GM23248 (cell line): ENCODE measurements at regions not wholly inside any gene's neighbourhood (a gene's known extent, or its start where the extent isn't known, plus 50 kb on each side); places are given as distances from the start of the nearest gene placed in this dataset.

ENCODE experiments used
- DNase-seq: peaks from one replicate; pipeline ENCODE4 v3.0.0-alpha.2; 2015
- H2AFZ ChIP-seq: fragments of 200-600 bp; sonication (generic); 2 replicates; pipeline ENCODE4 v1.6.1; 2016; ENCODE audit warnings: antibody characterized with exemption
- H3F3A ChIP-seq: fragments of 200-600 bp; sonication (generic); 2 replicates; pipeline ENCODE4 v1.6.1; 2016; ENCODE audit warnings: mild to moderate bottlenecking, antibody characterized with exemption, mixed run types; ENCODE audit not compliant: insufficient read depth
- H3K27ac ChIP-seq: fragments of 200-600 bp; sonication (generic); 2 replicates; pipeline ENCODE4 v1.5.1; 2016; ENCODE audit warnings: mild to moderate bottlenecking
- H3K27me3 ChIP-seq: fragments of 200-600 bp; sonication (generic); replicated peaks from 2 replicates; pipeline ENCODE4 v1.6.1; 2016; ENCODE audit warnings: mild to moderate bottlenecking; ENCODE audit not compliant: insufficient read depth
- H3K36me3 ChIP-seq: fragments of 200-600 bp; sonication (generic); 2 replicates; pipeline ENCODE4 v1.6.1; 2016; ENCODE audit warnings: low read depth, mild to moderate bottlenecking
- H3K4me1 ChIP-seq: fragments of 200-600 bp; sonication (generic); 2 replicates; pipeline ENCODE4 v1.6.1; 2016; ENCODE audit warnings: mild to moderate bottlenecking; ENCODE audit not compliant: insufficient read depth
- H3K4me2 ChIP-seq: fragments of 200-600 bp; sonication (generic); one replicate; pipeline ENCODE4 v1.6.1; 2016; ENCODE audit warnings: mild to moderate bottlenecking; ENCODE audit not compliant: unreplicated experiment
- H3K4me3 ChIP-seq: fragments of 200-600 bp; sonication (generic); 2 replicates; pipeline ENCODE4 v1.5.1; 2016; ENCODE audit warnings: mild to moderate bottlenecking
- H3K79me2 ChIP-seq: fragments of 200-600 bp; sonication (generic); 2 replicates; pipeline ENCODE4 v1.6.1; 2016; ENCODE audit warnings: mild to moderate bottlenecking; ENCODE audit not compliant: insufficient read depth
- H3K9ac ChIP-seq: fragments of 200-600 bp; sonication (generic); 2 replicates; pipeline ENCODE4 v1.6.1; 2016; ENCODE audit warnings: mild to moderate bottlenecking
- H3K9me2 ChIP-seq: fragments of 200-600 bp; sonication (generic); 2 replicates; pipeline ENCODE4 v1.6.1; 2016; ENCODE audit warnings: mixed run types, mild to moderate bottlenecking, moderate library complexity; ENCODE audit not compliant: insufficient read depth
- H3K9me3 ChIP-seq: fragments of 200-600 bp; sonication (generic); one replicate; pipeline ENCODE4 v1.6.1; 2017; ENCODE audit warnings: low read depth
- H4K20me1 ChIP-seq: fragments of 200-600 bp; sonication (generic); 2 replicates; pipeline ENCODE4 v1.6.0; 2016; ENCODE audit not compliant: insufficient read depth
- EZH2 ChIP-seq: fragments of 200-600 bp; sonication (generic); IDR thresholded peaks from 2 replicates; pipeline ENCODE4 v1.6.1; 2018; ENCODE audit warnings: antibody characterized with exemption, mild to moderate bottlenecking; ENCODE audit not compliant: insufficient read depth, poor library complexity, severe bottlenecking
- EZH2phosphoT487 ChIP-seq: fragments of 200-600 bp; sonication (generic); IDR thresholded peaks from 2 replicates; pipeline ENCODE4 v1.6.1; 2018; ENCODE audit warnings: antibody characterized with exemption, moderate library complexity, mild to moderate bottlenecking, low read depth; ENCODE audit not compliant: insufficient read depth
- WGBS, 2 experiments: methylation state at CpG; one replicate each; pipeline ENCODE4 v1.1.6; 2015 to 2017; ENCODE audit warnings: low lambda C conversion rate in 2 of 2, low coverage in 1 of 2; ENCODE audit errors: missing lambda C conversion rate in 2 of 2; 5-methylcytosine and 5-hydroxymethylcytosine counted together
- in situ Hi-C: fragments of 300-500 bp; cut with MboI; formaldehyde crosslinking; loops from 2 replicates; pipeline ENCODE4 v1.15.0; 2020

GRCh38 chr16:87552072-87552718 lies 50.1 kb upstream of the JPH3 start:
- WGBS, 2 experiments: 86 to 93% methylated on average over 15 to 17 of the region's 18 CpGs
- Histone ChIP-seq H3K27ac (no peak overlapping the region), H3K79me2 (no peaks in the 10 kb centered on the region), H4K20me1 (no peaks in the 10 kb centered on the region), H2AFZ (no peak overlapping the region), H3K9me2 (no peaks in the 10 kb centered on the region), H3K27me3 (no peaks in the 10 kb centered on the region), H3K36me3 (no peaks in the 10 kb centered on the region), H3K9ac (no peak overlapping the region), H3K4me2 (no peak overlapping the region), H3F3A (no peaks in the 10 kb centered on the region), H3K4me3 (no peak overlapping the region), H3K4me1 (no peaks in the 10 kb centered on the region; the same call in 1 of the 2 replicates), H3K9me3 (no peaks in the 10 kb centered on the region)
- TF ChIP-seq EZH2phosphoT487 (no peak), EZH2 (no peak)
- no peak for DNase-seq
- in situ Hi-C loops: no loop called here

- in situ Hi-C loops: no loop called here
- no peaks in the 10 kb centered on the region for H4K20me1 ChIP-seq
These were observed 50.8 kb upstream of the JPH3 start for GRCh38 chr16:87551487-87551886.

GRCh38 chr16:87550495-87550961 lies 51.8 kb upstream of the JPH3 start:
- no peaks in the 10 kb centered on the region for H3K4me1 ChIP-seq
- no peaks in the 10 kb centered on the region for H3K36me3 ChIP-seq
- no peaks in the 10 kb centered on the region for H3K79me2 ChIP-seq
- no peak overlapping the region for H2AFZ ChIP-seq
- no peaks in the 10 kb centered on the region for H4K20me1 ChIP-seq
- WGBS, 2 experiments: 47 to 48% methylated on average over 24 to 27 of the region's 28 CpGs
- H3K9me3 ChIP-seq: no peaks in the 10 kb centered on the region
- in situ Hi-C loops: no loop called here
- no peaks in the 10 kb centered on the region for H3K9me2 ChIP-seq
- DNase-seq: peak; percentile 41
- no peaks in the 10 kb centered on the region for H3K27me3 ChIP-seq
- H3K4me3 ChIP-seq: no peak overlapping the region
- no peak overlapping the region for H3K9ac ChIP-seq
- no peaks in the 10 kb centered on the region for H3F3A ChIP-seq
- no peak overlapping the region for H3K4me2 ChIP-seq
- TF ChIP-seq EZH2: no peak
- TF ChIP-seq EZH2phosphoT487: no peak
- no peak overlapping the region for H3K27ac ChIP-seq

More at GRCh38 chr16:87551487-87551886, 50.8 kb upstream of the JPH3 start:
- no peak overlapping the region for H3K4me2 ChIP-seq
- H3K9ac ChIP-seq: no peak overlapping the region
- no peak overlapping the region for H3K27ac ChIP-seq
- no peaks in the 10 kb centered on the region for H3K79me2 ChIP-seq
- H2AFZ ChIP-seq: no peak overlapping the region
- H3F3A ChIP-seq: no peaks in the 10 kb centered on the region
- no peaks in the 10 kb centered on the region for H3K9me2 ChIP-seq
- DNase-seq: no peak
- 75 to 82% methylated on average over 5 of the region's 5 CpGs for WGBS, 2 experiments
- H3K9me3 ChIP-seq: no peaks in the 10 kb centered on the region
- no peak overlapping the region for H3K4me3 ChIP-seq
- H3K36me3 ChIP-seq: no peaks in the 10 kb centered on the region
- H3K4me1 ChIP-seq: no peaks in the 10 kb centered on the region
- H3K27me3 ChIP-seq: no peaks in the 10 kb centered on the region
- TF ChIP-seq EZH2 (no peak), EZH2phosphoT487 (no peak)

GRCh38 chr16:87549627-87550494 lies 52.4 kb upstream of the JPH3 start:
- in situ Hi-C loops: loop anchor here (10.0 kb wide), 1 partner anchor 125 kb away; no protein-coding TSS in a partner anchor
- Histone ChIP-seq H3K9me2 (no peaks in the 10 kb centered on the region), H3K4me1 (no peaks in the 10 kb centered on the region), H3K9me3 (no peaks in the 10 kb centered on the region), H3K4me2 (no peak overlapping the region), H2AFZ (no peak overlapping the region), H3K4me3 (no peak overlapping the region), H3K9ac (no peak overlapping the region), H4K20me1 (no peaks in the 10 kb centered on the region), H3K36me3 (no peaks in the 10 kb centered on the region), H3K79me2 (no peaks in the 10 kb centered on the region), H3K27ac (no peak overlapping the region), H3F3A (no peaks in the 10 kb centered on the region), H3K27me3 (no peaks in the 10 kb centered on the region)
- no peak for TF ChIP-seq EZH2
- no peak for TF ChIP-seq EZH2phosphoT487
- DNase-seq: no peak
- 62 to 64% methylated on average over 34 of the region's 34 CpGs for WGBS, 2 experiments
